ENCODE measurements at regions not wholly inside any gene's neighbourhood (a gene's known extent, or its start where the extent isn't known, plus 50 kb on each side); places are given as distances from the start of the nearest gene placed in this dataset.

- no peak for TF ChIP-seq POLR2A (IDR thresholded peaks at IDR 0.05)
- no peak for TF ChIP-seq CTCF (IDR thresholded peaks at IDR 0.05)
- TF ChIP-seq EP300 (IDR thresholded peaks at IDR 0.05): no peak
Observed at GRCh38 chr20:18999086-18999485, 185.5 kb downstream of the SCP2D1 start.
